Femur (tissue), 1 donor: ENCODE measurements at regions not wholly inside any gene's neighbourhood (a gene's known extent, or its start where the extent isn't known, plus 50 kb on each side); places are given as distances from the start of the nearest gene placed in this dataset.

ENCODE experiments used
- DNase-seq: peaks from one replicate; pipeline ENCODE4 v3.0.0-alpha.2; 2017

DNA sequence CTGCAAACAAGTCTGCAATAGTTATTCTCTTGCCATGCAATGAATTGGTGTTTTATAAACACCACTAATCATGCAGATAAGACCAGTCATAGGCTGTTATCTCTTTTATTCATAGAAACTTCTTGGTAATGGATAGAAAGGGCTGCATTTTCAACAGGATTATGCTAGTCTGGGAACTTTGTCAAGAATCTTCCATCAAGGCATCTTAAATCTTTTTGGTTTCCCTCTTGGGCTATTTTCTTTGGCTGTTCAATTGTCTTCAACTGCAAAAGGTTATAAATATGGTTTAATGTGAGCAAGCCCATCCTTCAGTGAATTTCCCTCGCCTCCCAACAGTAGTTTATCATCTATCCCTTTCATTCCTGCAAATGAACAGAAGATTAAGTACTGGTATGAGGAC lies 59.0 kb upstream of the MINAR1 start:
- no peak for DNase-seq

DNA sequence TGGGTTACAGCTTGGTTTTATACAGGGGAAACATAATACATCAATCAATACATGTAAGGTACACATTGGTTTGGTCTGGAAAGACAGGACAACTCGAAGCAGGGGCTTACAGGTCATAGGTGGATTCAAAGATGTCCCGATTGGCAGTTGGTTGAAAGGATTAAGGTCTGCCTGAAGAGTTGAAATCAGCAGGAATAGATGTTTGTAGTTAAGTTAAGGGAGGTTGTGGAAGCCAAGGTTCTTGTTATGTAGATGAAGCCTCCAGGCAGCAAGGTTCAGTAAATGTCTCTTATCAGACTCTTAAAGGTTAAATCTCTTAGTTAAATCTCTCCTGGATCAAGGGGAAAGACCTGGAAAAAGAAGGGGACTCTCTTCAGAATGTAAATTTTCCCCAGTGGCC lies 58.4 kb upstream of the MINAR1 start:
- no peak for DNase-seq

DNA sequence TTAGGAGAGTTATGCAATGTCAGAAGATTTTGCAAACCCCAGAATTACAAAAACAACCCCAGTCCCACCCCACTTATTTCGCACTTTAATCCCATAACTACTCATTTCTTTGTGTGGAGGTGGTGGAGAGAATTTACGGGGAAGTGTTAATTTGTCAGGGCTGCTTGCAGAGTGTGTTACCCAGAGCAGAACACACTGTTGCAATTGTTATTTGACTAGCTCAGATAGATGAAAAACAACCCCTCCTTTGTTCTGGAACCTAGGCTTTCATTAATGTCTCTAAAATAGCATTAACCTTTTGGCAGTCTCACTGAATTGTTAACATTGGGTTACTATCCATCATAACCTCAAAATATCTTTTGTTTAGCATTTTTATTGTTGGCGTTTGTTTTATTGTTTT lies 55.8 kb upstream of the MINAR1 start:
- DNase-seq: no peak

DNA sequence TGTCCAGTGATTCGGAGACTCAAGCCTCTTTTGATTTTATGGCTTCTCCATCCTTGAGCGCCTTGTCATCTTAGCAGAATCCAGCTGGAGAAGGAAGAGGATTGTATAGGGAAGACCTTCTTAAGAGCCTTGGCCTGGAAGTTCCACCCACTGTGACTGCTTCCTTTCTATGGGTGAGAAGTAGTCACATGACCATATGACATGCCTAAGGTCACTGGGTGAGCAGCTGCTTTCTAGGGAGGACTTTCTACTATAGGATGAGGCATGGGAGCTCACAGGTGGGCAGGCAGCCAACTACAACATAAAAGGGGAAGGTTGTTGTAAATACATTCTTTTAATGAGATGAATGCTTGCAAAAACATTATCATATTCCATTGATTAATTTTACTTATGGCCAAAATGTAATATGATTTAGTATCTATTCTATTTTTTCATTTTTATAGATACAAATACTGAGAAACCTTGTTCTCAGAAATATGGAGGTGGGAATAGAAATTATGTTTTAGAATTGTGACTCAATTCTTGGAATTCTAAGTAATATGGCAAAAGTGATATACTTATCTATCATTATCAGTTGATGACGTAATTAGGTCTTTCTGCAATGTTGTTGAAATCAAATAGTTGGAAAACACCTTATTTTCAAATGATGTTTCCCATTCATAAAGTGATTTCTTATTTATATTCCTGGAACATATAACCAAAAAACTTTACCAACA lies 53.6 kb upstream of the MINAR1 start:
- no peak for DNase-seq

DNA sequence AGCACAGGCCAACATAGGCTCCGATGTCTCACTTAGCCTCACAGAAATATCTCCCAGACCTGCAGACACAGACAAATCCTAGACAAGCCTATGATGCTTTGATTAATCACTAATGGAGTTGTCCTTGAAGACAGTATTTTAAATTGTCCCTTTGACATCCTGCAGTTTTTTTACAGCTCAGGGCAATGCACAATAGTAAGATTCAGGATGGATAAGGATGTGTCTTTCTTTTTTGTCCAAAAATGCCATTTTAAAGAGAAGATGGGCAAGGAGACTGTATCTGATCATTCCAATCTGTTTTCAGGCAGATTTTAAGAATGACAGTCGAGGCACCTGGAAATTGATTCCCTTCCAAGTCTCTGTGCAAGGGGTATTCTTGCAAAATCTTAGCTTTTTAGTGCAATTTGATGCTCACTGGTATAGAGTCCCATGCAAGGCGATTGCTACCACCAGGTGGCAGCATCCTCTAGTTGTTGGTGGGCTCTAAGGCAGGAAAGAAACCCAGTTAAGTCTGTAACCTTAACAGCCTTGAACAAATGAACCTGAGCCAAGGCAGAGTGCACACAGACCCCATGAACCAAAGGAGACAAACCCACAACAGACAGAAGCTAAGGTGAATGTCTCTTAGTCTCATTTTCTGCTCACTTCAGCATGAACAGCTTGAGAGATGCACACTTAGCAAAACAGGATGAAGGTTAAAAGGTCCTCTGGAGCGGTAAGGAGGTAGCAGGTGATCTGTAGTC lies 51.2 kb upstream of the MINAR1 start:
- DNase-seq: peak; percentile 84

DNA sequence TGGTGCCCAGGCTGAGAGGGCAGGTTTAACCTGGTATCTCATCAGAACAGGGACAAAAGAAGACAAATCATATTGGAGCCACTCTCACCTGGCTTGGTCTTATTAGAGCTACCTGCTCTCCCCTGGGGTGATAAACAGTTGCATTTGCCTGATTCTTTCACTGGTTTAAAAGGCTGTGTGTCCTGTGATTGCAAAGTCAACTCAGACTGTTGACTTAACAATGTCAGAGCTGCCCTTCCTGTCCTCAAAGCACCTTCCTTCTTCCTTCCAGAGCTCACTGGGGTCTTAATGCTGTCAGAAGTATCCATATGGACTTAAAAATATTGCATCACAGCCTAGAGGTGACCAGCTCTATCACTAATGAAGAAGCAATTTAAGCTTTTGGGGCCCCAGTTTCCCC lies 50.5 kb upstream of the MINAR1 start:
- no peak for DNase-seq
